ENCODE measurements at regions not wholly inside any gene's neighbourhood (a gene's known extent, or its start where the extent isn't known, plus 50 kb on each side); places are given as distances from the start of the nearest gene placed in this dataset.
"Not testable (repeated sequence)": the region's sequence is repeated elsewhere in the genome, so short reads cannot be mapped to it uniquely, and the experiment has no call there.

DNA sequence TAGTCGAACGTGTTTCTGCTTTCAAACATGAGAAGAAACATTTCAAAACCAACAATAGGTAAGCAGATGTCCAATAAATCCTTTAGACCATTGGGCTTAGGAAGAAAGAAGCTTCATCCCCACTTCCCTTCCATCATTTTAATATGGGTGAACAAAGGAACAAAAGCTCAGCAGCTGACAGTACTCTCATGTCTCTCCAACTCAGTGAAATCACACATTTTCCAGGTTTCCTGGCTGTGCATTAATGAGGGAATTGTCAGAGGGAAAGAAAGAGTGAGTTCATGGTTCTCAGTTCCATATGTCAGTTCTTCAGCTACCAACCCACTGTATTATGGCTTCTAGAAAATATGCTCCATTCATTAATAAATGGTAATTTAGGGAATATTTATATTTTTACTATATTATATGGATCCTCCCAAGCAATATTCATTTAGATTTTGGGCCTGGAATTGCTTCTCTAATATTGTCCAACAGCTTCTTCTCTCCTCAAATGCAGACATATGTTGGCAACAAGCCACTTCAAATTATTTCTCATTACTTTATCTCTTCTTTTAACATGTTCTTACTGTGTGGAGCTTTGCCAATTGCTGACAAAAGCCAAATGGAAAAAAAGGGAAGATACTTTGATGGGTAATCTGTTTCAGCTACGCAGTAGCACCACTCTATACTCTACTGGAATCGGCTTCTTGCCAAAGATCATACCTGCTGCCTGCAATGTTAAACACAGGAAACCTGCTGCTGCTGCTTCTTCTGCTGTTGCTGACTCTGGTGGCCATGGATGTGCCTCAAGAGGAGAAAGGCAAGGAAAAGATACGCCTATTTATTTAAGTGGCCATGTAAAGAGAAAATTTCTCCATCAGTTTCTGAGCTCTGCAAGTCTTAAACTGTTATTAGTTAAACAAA lies 1757.6 kb downstream of the ARAP2 start:
- ATAC-seq: no peak
- H3K4me3 ChIP-seq: no peak overlapping the region

DNA sequence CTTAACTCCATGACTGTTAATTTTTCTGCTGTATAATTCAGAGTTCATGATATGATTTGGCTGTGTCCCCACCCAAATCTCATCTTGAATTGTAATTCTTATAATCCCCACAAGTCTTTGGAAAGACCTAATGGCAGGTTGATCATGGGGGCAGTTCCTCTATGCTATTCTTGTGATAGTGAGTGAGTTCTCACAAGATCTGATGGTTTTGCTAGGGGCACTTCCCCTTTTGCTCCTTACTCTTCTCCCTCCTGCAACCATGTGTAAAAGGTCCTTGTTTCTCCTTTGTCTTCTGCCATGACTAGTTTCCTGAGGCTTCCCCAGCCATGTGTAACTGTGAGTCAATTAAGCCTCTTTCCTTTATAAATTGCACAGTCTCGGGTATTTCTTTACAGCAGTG lies 1751.9 kb downstream of the ARAP2 start:
- DNase-seq (no peak), ATAC-seq (no peak)
- Histone ChIP-seq H3K27ac (no peak overlapping the region), H3K4me3 (no peak overlapping the region), H3K9me3 (no peaks in the 10 kb centered on the region), H3K4me1 (no peaks in the 10 kb centered on the region), H3K36me3 (no peaks in the 10 kb centered on the region), H3K27me3 (no peaks in the 10 kb centered on the region)
- TF ChIP-seq CTCF (IDR thresholded peaks at IDR 0.05 in 4 of 5, conservative IDR thresholded peaks at IDR 0.05 in 1 of 5) (no peak), POLR2A (IDR thresholded peaks at IDR 0.05) (no peak)
- intact Hi-C loops (cut with DNase I; ENCODE audit: low total_unique reads): no loop called here
- in situ Hi-C loops (cut with MboI; ENCODE audit: low sequenced_read_pairs in 4 of 4): no loop called here

More for the DNA sequence above, 1757.6 kb downstream of the ARAP2 start:
- Histone ChIP-seq H3K4me1 (no peaks in the 10 kb centered on the region), H3K27me3 (no peaks in the 10 kb centered on the region), H3K9me3 (no peaks in the 10 kb centered on the region), H3K27ac (no peak overlapping the region), H3K36me3 (no peaks in the 10 kb centered on the region)
- intact Hi-C loops (cut with DNase I; ENCODE audit: low total_unique reads): no loop called here
- TF ChIP-seq POLR2A (IDR thresholded peaks at IDR 0.05): no peak
- in situ Hi-C loops (cut with MboI; ENCODE audit: low sequenced_read_pairs in 4 of 4): no loop called here
- DNase-seq: no peak

DNA sequence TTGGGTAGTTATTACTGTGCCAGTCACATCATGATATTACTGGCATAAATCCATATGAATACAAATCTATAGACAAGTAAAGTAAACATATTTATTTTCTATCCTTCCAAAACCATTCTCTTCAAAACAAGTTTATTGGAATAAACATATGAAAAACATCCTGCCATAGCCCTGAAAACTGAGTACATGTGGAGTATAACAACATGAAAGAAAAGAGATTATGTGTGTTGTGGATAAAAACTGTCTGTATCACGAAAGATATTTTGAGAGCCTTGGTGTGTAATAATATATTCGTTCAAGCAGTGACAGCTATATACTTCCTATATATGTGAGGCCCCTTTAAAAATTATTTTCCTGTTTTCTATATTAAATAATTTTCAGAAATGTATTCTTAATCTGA lies 1742.2 kb downstream of the ARAP2 start:
- intact Hi-C loops (cut with DNase I; ENCODE audit: low total_unique reads) (no loop called here), in situ Hi-C loops (cut with MboI; ENCODE audit: low sequenced_read_pairs in 4 of 4) (no loop called here)
- ATAC-seq (no peak), DNase-seq (no peak)
- Histone ChIP-seq H3K4me3 (no peak overlapping the region), H3K9me3 (no peaks in the 10 kb centered on the region), H3K27ac (no peak overlapping the region), H3K4me1 (no peaks in the 10 kb centered on the region), H3K27me3 (no peaks in the 10 kb centered on the region), H3K36me3 (no peaks in the 10 kb centered on the region)
- no peak for TF ChIP-seq POLR2A (IDR thresholded peaks at IDR 0.05)
- no peak for TF ChIP-seq CTCF (IDR thresholded peaks at IDR 0.05 in 4 of 5, conservative IDR thresholded peaks at IDR 0.05 in 1 of 5)

GRCh38 chr4:34504731-34505130 lies 1739.6 kb downstream of the ARAP2 start:
- in situ Hi-C loops (cut with MboI; ENCODE audit: low sequenced_read_pairs in 4 of 4); H3K36me3 ChIP-seq; H3K27ac ChIP-seq; H3K4me1 ChIP-seq; H3K9me3 ChIP-seq; H3K27me3 ChIP-seq; DNase-seq; ATAC-seq; H3K4me3 ChIP-seq; intact Hi-C loops (cut with DNase I; ENCODE audit: low total_unique reads): not testable (repeated sequence)

GRCh38 chr4:34506511-34507092 lies 1737.7 kb downstream of the ARAP2 start:
- H3K36me3 ChIP-seq; H3K27ac ChIP-seq; intact Hi-C loops (cut with DNase I; ENCODE audit: low total_unique reads); H3K4me3 ChIP-seq; ATAC-seq; in situ Hi-C loops (cut with MboI; ENCODE audit: low sequenced_read_pairs in 4 of 4); H3K9me3 ChIP-seq; H3K4me1 ChIP-seq; DNase-seq; H3K27me3 ChIP-seq: not testable (repeated sequence)

DNA sequence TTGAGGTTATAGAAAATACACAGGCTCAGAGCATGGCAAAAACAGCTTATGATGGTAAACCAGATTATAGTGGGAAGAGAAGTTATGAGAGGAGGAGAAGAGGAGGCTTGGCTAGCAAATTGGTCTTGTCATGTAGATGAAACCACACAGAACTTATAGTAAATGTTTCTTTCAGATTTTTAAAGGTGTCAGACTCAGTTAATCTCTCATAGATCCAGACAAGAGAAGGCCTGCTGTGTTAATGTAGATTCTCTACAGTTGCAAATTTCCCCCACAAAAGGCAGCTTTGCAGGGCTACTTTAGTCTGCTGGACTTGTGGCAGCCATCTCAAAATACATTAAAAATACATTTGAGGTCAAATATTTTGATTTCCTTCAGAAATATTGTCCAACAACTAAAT lies 1731.7 kb downstream of the ARAP2 start:
- no peak for TF ChIP-seq POLR2A (IDR thresholded peaks at IDR 0.05)
- TF ChIP-seq CTCF (IDR thresholded peaks at IDR 0.05 in 4 of 5, conservative IDR thresholded peaks at IDR 0.05 in 1 of 5): no peak
- ATAC-seq (no peak), DNase-seq (no peak)
- H3K4me3 ChIP-seq: no peak overlapping the region
- no peaks in the 10 kb centered on the region for H3K36me3 ChIP-seq
- H3K27ac ChIP-seq: no peak overlapping the region
- intact Hi-C loops (cut with DNase I; ENCODE audit: low total_unique reads) (no loop called here), in situ Hi-C loops (cut with MboI; ENCODE audit: low sequenced_read_pairs in 4 of 4) (no loop called here)
- H3K27me3 ChIP-seq: no peaks in the 10 kb centered on the region
- no peaks in the 10 kb centered on the region for H3K4me1 ChIP-seq
- H3K9me3 ChIP-seq: no peaks in the 10 kb centered on the region
